Thoracic aorta (tissue), 2 donors: ENCODE measurements at regions not wholly inside any gene's neighbourhood (a gene's known extent, or its start where the extent isn't known, plus 50 kb on each side); places are given as distances from the start of the nearest gene placed in this dataset.
"Not testable (repeated sequence)": the region's sequence is repeated elsewhere in the genome, so short reads cannot be mapped to it uniquely, and the experiment has no call there.

Source experiments
- ATAC-seq: fragments of 150-250 bp; one replicate; pipeline ENCODE4 v1.8.0; 2017; ENCODE audit warnings: low read depth; ENCODE audit not compliant: insufficient number of reproducible peaks, low FRiP score
- DNase-seq: peaks from one replicate; pipeline ENCODE4 v3.0.0-alpha.2; 2020; ENCODE audit warnings: low spot score
- H3K27ac ChIP-seq, 2 donors: fragments of 200-600 bp; sonication (generic); 1 replicate in 1 of 2; 2 replicates in 1 of 2; pipeline ENCODE4 v1.5.1; 2016; ENCODE audit warnings: mild to moderate bottlenecking in 2 of 2, moderate library complexity in 2 of 2
- H3K27me3 ChIP-seq: fragments of 200-600 bp; sonication (generic); replicated peaks from 2 replicates; pipeline ENCODE4 v1.6.0; 2016; ENCODE audit warnings: mild to moderate bottlenecking; ENCODE audit not compliant: insufficient read depth
- H3K36me3 ChIP-seq: fragments of 200-600 bp; sonication (generic); one replicate; pipeline ENCODE4 v1.5.1; 2016
- H3K4me1 ChIP-seq, 2 donors: fragments of 200-600 bp; sonication (generic); 1 replicate in 1 of 2; 2 replicates in 1 of 2; pipeline versions ENCODE4 v1.5.1 to v1.6.0; 2016; ENCODE audit warnings: low read depth in 2 of 2, mild to moderate bottlenecking in 1 of 2; ENCODE audit not compliant: control insufficient read depth in 1 of 2
- H3K4me3 ChIP-seq: fragments of 200-600 bp; sonication (generic); 2 replicates; pipeline ENCODE4 v1.5.1; 2016; ENCODE audit warnings: mild to moderate bottlenecking
- H3K9me3 ChIP-seq: fragments of 200-600 bp; sonication (generic); 2 replicates; pipeline ENCODE4 v1.5.1; 2016
- TF ChIP-seq, protein P1 (sequence below): fragments of 200-600 bp; sonication (generic); IDR thresholded peaks from one replicate; pipeline ENCODE4 v1.5.1; 2019; ENCODE audit warnings: antibody characterized with exemption

- no peaks in the 10 kb centered on the region for H3K27me3 ChIP-seq
- H3K27ac ChIP-seq: no peak overlapping the region
- TF ChIP-seq, protein P1, sequence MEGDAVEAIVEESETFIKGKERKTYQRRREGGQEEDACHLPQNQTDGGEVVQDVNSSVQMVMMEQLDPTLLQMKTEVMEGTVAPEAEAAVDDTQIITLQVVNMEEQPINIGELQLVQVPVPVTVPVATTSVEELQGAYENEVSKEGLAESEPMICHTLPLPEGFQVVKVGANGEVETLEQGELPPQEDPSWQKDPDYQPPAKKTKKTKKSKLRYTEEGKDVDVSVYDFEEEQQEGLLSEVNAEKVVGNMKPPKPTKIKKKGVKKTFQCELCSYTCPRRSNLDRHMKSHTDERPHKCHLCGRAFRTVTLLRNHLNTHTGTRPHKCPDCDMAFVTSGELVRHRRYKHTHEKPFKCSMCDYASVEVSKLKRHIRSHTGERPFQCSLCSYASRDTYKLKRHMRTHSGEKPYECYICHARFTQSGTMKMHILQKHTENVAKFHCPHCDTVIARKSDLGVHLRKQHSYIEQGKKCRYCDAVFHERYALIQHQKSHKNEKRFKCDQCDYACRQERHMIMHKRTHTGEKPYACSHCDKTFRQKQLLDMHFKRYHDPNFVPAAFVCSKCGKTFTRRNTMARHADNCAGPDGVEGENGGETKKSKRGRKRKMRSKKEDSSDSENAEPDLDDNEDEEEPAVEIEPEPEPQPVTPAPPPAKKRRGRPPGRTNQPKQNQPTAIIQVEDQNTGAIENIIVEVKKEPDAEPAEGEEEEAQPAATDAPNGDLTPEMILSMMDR: no peak
- no peaks in the 10 kb centered on the region for H3K9me3 ChIP-seq
- H3K4me1 ChIP-seq: no peaks in the 10 kb centered on the region
- ATAC-seq (no peak), DNase-seq (no peak)
- H3K4me3 ChIP-seq: no peak overlapping the region
- no peaks in the 10 kb centered on the region for H3K36me3 ChIP-seq
Measured at GRCh38 chr3:43236008-43236407, 50.3 kb upstream of the SNRK start.

GRCh38 chr3:43233062-43233461 lies 53.3 kb upstream of the SNRK start:
- ATAC-seq: no peak
- DNase-seq: no peak
- H3K4me3 ChIP-seq: no peak overlapping the region
- H3K36me3 ChIP-seq: no peaks in the 10 kb centered on the region
- TF ChIP-seq, protein P1: no peak
- H3K4me1 ChIP-seq: no peaks in the 10 kb centered on the region
- H3K9me3 ChIP-seq: peaks cover 6% of the 10 kb centered on the region
- no peak overlapping the region for H3K27ac ChIP-seq
- no peaks in the 10 kb centered on the region for H3K27me3 ChIP-seq

GRCh38 chr3:43231276-43232000 lies 54.9 kb upstream of the SNRK start:
- no peak for DNase-seq
- Histone ChIP-seq H3K36me3 (no peaks in the 10 kb centered on the region), H3K27me3 (no peaks in the 10 kb centered on the region), H3K27ac (no peak overlapping the region), H3K9me3 (peaks cover 14% of the 10 kb centered on the region), H3K4me3 (no peak overlapping the region), H3K4me1 (no peaks in the 10 kb centered on the region)
- ATAC-seq: no peak
- TF ChIP-seq, protein P1: no peak

DNA sequence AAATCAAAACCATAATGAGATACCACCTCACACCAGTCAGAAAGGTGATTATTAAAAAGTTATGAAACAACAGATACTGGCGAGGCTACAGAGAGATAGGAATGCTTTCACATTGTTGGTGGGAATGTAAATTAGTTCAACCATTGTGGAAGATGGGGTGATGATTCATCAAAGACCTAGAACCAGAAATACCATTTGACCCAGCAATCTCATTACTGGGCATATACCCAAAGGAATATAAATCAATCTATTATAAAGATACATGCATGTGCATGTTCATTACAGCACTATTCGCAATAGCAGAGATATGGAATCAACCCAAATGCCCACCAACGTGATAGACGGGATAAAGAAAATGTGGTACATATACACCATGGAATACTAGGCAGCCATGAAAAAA lies 56.5 kb upstream of the SNRK start:
- not testable (repeated sequence) for DNase-seq, H3K36me3 ChIP-seq, H3K4me3 ChIP-seq, H3K27ac ChIP-seq, H3K27me3 ChIP-seq, ATAC-seq, H3K4me1 ChIP-seq
- H3K9me3 ChIP-seq: peaks cover 14% of the 10 kb centered on the region

GRCh38 chr3:43227685-43228084 lies 58.7 kb upstream of the SNRK start:
- DNase-seq, ATAC-seq: not testable (repeated sequence)

DNA sequence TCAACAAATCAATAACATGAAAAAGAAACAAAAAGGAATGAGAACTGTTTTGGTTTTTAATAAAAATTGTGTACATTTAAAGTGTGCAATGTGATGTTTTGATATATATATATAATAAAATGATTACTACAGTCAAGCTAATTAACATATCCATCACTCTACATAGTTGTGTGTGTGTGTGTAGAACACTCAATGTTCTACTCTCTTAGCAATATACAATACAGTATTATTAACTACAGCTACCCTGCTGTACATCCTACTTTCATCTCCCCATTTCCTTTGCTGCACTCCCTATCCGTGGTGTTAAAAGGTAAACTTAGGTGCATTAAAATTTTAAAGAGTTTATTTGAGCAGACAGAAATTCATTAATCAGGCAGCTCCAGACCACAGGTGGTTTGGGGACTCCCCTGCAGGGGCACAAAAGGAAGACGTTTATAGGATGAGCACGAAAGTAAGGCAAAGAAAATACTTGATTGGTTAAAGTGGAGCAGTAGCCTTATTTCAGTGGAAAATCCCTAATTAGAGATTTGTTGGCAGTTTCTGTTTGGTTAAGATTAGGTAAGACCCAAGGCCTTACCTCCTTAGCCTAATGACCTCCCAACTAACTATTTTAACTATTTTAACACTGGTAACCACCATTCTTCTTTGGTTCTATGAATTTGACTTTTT lies 61.8 kb upstream of the SNRK start:
- TF ChIP-seq, protein P1: no peak
- no peak overlapping the region for H3K27ac ChIP-seq
- no peak overlapping the region for H3K4me3 ChIP-seq
- H3K27me3 ChIP-seq: no peaks in the 10 kb centered on the region
- ATAC-seq (no peak), DNase-seq (no peak)
- H3K4me1 ChIP-seq: no peaks in the 10 kb centered on the region
- H3K36me3 ChIP-seq: no peaks in the 10 kb centered on the region
- peaks cover 14% of the 10 kb centered on the region for H3K9me3 ChIP-seq

More at GRCh38 chr3:43227685-43228084, 58.7 kb upstream of the SNRK start:
- peaks cover 14% of the 10 kb centered on the region for H3K9me3 ChIP-seq
- H3K27ac ChIP-seq, H3K27me3 ChIP-seq, H3K36me3 ChIP-seq, H3K4me1 ChIP-seq, H3K4me3 ChIP-seq: not testable (repeated sequence)
